Breast epithelium (tissue), 3 donors: ENCODE measurements at regions not wholly inside any gene's neighbourhood (a gene's known extent, or its start where the extent isn't known, plus 50 kb on each side); places are given as distances from the start of the nearest gene placed in this dataset.

Source experiments
- CTCF ChIP-seq, 3 donors: fragments of 450-650 bp; IDR thresholded peaks; one replicate each; pipeline ENCODE4 v1.5.1; 2016 to 2017; ENCODE audit warnings: antibody characterized with exemption in 3 of 3, mild to moderate bottlenecking in 3 of 3, moderate library complexity in 3 of 3
- POLR2A ChIP-seq: fragments of 450-650 bp; IDR thresholded peaks from one replicate; pipeline ENCODE4 v1.6.1; 2016; ENCODE audit warnings: antibody characterized with exemption, mild to moderate bottlenecking, moderate library complexity
- POLR2AphosphoS5 ChIP-seq, 3 donors: sonication (generic); formaldehyde crosslinking; IDR thresholded peaks; one replicate each; pipeline ENCODE4 v1.6.1; 2017; ENCODE audit warnings: antibody characterized with exemption in 3 of 3

GRCh38 chr18:22065311-22065710 is 104.1 kb upstream of the GATA6 start:
- TF ChIP-seq POLR2AphosphoS5 (IDR thresholded peaks at IDR 0.05) (no peak), POLR2A (no peak), CTCF (IDR thresholded peaks at IDR 0.05) (no peak)
